BJ (cell line): ENCODE measurements at regions not wholly inside any gene's neighbourhood (a gene's known extent, or its start where the extent isn't known, plus 50 kb on each side); places are given as distances from the start of the nearest gene placed in this dataset.

Experiments
- CTCF ChIA-PET: fragments of 350-600 bp; formaldehyde crosslinking; extraction: SDS; loops from one replicate; lab custom pipeline; 2021; ENCODE audit warnings: antibody characterized with exemption, inconsistent platforms; lab: Yijun Ruan, JAX
- POLR2A ChIA-PET: fragments of 300-600 bp; sonication (Branson Sonifier 250); formaldehyde crosslinking; extraction: SDS; loops from one replicate; lab custom pipeline; 2021; ENCODE audit warnings: antibody characterized with exemption; lab: Charles Lee
- DNase-seq: peaks from one replicate; pipeline ENCODE4 v3.0.0-alpha.2; 2011; ENCODE audit warnings: low read depth
- H3K27me3 ChIP-seq: 2 replicates; pipeline ENCODE4 v1.6.0; 2011; ENCODE audit warnings: low read length; ENCODE audit not compliant: control insufficient read depth, insufficient read depth
- H3K36me3 ChIP-seq: 2 replicates; pipeline ENCODE4 v1.5.1; 2011; ENCODE audit warnings: low read length; ENCODE audit not compliant: control insufficient read depth, insufficient read depth
- H3K4me3 ChIP-seq: 2 replicates; pipeline ENCODE4 v1.5.1; 2011; ENCODE audit warnings: low read depth, mild to moderate bottlenecking, control low read depth, low read length
- CTCF ChIP-seq: IDR thresholded peaks from 2 replicates; pipeline ENCODE4 v1.5.1; 2011; ENCODE audit warnings: low read depth, mild to moderate bottlenecking, control low read depth, inconsistent platforms, low read length, moderate library complexity; ENCODE audit not compliant: insufficient read depth

DNA sequence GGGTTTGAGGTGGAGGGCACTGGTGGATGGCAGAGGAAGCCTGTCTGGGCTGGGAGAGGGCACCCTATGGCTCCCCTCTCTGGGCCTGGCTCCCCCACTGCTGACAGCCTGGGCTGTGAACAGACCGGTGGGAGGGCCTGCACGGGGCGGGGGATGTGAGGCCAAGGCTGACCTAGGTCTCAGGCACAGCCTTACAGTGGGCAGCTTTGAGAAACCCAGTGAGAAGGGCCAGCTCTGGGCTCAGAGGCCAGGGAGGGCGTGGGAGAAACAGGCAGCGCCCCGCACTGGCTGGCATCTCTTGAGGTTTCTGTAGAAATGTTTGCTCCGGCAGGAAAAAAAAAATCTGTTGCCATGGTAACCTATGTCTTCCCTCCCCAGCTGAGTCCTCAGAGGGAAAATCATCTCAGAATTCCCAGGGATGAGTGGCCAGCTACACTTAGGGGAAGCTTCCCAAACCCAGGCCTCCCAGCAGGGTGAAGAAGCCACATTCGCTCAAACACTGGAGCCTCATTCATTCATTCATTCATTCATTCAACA lies 71.7 kb upstream of the TAF1B start:
- POLR2A ChIA-PET: no interaction called here
- CTCF ChIA-PET: interaction anchor here (0.6 to 5.5 kb wide), 13 partner anchors 8 to 680 kb away, joined by 3 to 53 read pairs (median 8); no protein-coding TSS in a partner anchor

GRCh38 chr2:9772035-9772998 lies 71.0 kb upstream of the TAF1B start:
- Histone ChIP-seq H3K36me3 (no peaks in the 10 kb centered on the region), H3K27me3 (peaks cover 2% of the 10 kb centered on the region; the same call in 1 of the 2 replicates), H3K4me3 (no peak overlapping the region)
- DNase-seq: no peak
- CTCF ChIA-PET: interaction anchor here (0.6 to 5.5 kb wide), 11 partner anchors 7 to 681 kb away, joined by 3 to 53 read pairs (median 11); no protein-coding TSS in a partner anchor
- POLR2A ChIA-PET: no interaction called here
- TF ChIP-seq CTCF: no peak

More for the DNA sequence above, 71.7 kb upstream of the TAF1B start:
- Histone ChIP-seq H3K4me3 (no peak overlapping the region), H3K36me3 (no peaks in the 10 kb centered on the region), H3K27me3 (peaks cover 2% of the 10 kb centered on the region; the same call in 1 of the 2 replicates)
- DNase-seq: no peak
- TF ChIP-seq CTCF: no peak

DNA sequence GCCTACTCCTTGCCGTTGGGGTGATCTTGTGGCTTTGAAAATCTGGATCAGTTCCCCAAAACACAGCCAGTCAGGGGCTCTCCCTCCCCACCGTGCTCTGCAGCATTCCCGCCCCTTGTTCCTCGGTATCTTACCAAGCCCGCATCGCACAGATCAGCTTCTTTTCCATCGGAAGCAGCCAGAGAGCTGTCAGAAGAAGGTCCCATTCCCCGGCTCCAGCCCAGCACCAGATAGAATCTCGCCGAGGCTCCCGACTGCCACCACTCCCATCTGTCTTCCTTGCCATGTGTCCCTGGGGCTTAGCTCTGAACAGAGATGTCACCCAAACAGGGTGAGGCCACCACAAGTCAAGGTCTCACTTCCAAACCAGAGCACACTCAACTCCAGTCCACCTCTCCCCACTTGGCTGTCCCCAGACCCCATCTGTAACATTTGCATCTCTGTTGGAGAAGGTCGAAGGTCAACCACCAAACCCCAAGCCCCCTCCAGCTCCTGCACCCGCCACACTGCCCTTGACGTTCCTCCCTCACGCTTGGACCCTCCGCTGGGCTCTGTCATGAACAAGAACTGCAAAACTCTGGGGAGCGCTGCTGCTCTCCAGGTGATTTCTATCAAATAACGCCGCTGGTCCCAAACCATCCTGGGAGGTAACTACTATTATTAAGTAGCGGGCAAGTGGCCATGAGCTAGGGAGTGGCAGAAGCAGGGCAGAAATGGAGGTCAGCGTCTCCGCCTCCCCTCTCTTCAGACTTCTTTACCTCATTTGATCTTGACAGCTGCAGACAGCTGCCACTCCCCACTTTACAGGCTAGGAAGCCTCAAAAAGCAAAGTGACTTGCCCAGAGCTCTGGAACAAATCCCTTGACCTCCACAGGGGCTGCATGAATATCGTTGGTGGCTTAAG lies 70.0 kb upstream of the TAF1B start:
- no peak overlapping the region for H3K4me3 ChIP-seq
- no peaks in the 10 kb centered on the region for H3K36me3 ChIP-seq
- TF ChIP-seq CTCF: no peak
- DNase-seq: no peak
- POLR2A ChIA-PET: no interaction called here
- no peaks in the 10 kb centered on the region; the same call in 1 of the 2 replicates for H3K27me3 ChIP-seq
- CTCF ChIA-PET: interaction anchor here (0.9 to 1.9 kb wide), 3 partner anchors 17 to 662 kb away, joined by 3 to 7 read pairs (median 4); no protein-coding TSS in a partner anchor

- DNase-seq: no peak
- ChIA-PET POLR2A (no interaction called here), CTCF (interaction anchor here (0.8 kb wide), 1 partner anchor 13 kb away, joined by 4 read pairs; no protein-coding TSS in a partner anchor)
- Histone ChIP-seq H3K36me3 (no peaks in the 10 kb centered on the region), H3K4me3 (no peak overlapping the region), H3K27me3 (peaks cover 2% of the 10 kb centered on the region)
- no peak for TF ChIP-seq CTCF
Observed at GRCh38 chr2:9773903-9774239, 69.4 kb upstream of the TAF1B start.
